ENCODE measurements at regions not wholly inside any gene's neighbourhood (a gene's known extent, or its start where the extent isn't known, plus 50 kb on each side); places are given as distances from the start of the nearest gene placed in this dataset.

DNA sequence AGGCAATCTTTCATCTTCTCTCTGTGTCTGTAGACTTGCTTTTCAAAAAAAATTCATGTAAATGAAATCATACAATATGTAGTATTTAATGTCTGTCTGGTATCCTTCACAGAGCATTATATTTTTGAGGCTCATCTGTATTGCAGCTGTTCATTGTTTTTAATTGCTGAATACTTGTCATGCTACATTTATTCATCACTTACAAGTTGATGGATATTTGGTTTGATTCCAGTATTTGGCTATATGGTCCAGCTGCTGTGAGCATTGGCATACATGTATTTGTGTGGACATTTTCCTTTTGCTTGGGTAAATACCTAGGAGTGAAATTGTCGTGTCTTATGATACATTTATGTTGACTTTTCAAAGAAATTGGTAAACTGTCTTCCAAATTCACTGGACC lies 441.4 kb downstream of the DCDC2C start:
- no peak for FAIRE-seq
- TF ChIP-seq, protein P1, sequence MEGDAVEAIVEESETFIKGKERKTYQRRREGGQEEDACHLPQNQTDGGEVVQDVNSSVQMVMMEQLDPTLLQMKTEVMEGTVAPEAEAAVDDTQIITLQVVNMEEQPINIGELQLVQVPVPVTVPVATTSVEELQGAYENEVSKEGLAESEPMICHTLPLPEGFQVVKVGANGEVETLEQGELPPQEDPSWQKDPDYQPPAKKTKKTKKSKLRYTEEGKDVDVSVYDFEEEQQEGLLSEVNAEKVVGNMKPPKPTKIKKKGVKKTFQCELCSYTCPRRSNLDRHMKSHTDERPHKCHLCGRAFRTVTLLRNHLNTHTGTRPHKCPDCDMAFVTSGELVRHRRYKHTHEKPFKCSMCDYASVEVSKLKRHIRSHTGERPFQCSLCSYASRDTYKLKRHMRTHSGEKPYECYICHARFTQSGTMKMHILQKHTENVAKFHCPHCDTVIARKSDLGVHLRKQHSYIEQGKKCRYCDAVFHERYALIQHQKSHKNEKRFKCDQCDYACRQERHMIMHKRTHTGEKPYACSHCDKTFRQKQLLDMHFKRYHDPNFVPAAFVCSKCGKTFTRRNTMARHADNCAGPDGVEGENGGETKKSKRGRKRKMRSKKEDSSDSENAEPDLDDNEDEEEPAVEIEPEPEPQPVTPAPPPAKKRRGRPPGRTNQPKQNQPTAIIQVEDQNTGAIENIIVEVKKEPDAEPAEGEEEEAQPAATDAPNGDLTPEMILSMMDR (IDR thresholded peaks at IDR 0.05; ENCODE audit: insufficient read depth, missing control alignments), result no peak

DNA sequence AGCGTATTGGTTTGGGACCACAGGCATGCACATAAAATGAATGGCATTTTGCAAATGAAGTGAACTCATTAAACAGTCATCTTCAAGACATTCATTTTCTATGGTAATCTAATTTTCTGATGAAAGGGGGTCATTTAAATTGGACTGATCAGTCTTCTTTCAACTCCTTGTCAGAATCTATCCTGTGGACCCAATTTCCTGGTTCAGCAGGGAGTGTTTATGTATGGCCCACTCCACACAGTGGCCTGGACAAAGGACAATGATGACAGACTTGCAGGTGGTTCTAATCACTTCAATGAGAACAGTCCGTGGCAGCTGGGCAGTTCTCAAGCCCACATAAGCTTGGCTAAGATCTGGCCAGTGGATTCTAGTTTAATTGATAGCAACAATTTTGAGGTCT lies 448.1 kb downstream of the DCDC2C start:
- TF ChIP-seq, protein P1 (IDR thresholded peaks at IDR 0.05; ENCODE audit: insufficient read depth, missing control alignments), result no peak
- FAIRE-seq (no peak), DNase-seq (ENCODE audit: insufficient read length, low spot score) (no peak)

More for the DNA sequence above, 441.4 kb downstream of the DCDC2C start:
- no peak for DNase-seq (ENCODE audit: insufficient read length, low spot score)

DNA sequence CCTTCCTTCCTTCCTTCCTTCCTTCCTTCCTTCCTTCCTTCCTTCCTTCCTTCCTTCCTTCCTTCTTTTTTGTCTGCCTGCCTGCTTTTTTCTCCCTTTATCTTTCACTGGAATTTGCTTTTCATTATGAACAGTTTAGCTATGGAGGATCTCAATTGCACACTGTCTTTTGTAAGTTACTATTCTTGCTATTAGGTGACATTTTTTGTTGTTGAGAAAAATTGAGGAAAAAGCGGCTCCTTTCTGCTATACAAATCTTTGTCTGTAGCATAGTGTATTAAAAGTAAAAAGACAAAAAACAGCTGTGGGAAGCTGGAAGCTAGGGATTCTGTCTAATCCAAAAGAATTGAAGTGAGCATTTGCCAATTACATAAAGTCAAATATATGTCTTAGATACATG lies 448.7 kb downstream of the DCDC2C start:
- TF ChIP-seq, protein P1 (IDR thresholded peaks at IDR 0.05; ENCODE audit: insufficient read depth, missing control alignments), result no peak
- DNase-seq (ENCODE audit: insufficient read length, low spot score), result no peak
- FAIRE-seq, result no peak

DNA sequence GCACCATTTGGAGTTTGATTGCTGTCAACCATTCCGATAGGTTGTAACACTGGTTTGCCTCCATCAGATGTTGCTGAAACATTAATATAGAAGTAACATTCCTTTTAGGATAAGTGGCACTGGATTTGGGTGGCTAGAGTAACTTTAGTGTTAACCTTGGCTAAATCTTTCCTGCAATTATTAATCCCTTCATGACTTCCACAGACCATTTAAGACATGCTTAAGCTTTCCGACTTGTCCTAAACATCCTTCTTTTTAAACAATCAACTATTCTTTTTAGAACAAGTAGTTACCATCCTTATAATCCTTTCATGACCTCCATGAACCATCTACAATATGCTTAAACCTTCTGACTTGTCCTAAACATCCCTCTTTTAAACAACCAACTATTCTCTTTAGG lies 465.5 kb downstream of the DCDC2C start:
- TF ChIP-seq, protein P1 (IDR thresholded peaks at IDR 0.05; ENCODE audit: insufficient read depth, missing control alignments), result no peak
- DNase-seq (ENCODE audit: insufficient read length, low spot score) (no peak), FAIRE-seq (no peak)

DNA sequence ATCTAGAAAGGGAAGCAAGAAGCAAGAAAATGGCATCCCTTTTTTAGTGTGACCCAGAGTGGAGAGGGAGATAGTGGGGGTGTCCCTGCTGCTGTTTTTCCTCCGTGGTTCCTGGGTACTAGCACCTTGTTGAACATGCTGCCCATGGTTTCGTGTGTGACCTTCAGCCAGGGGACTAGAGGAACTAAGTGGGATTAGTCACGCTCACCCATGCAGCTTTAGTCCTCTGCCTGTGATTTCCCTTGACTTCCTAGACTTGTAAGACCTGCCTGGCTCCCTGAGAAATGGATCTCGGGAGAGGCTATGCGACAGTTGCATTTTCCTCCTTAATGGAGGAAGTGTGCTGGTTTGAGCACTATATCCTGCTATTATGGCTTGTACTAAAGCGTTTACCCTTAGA lies 471.4 kb downstream of the DCDC2C start:
- DNase-seq (ENCODE audit: insufficient read length, low spot score) (no peak), FAIRE-seq (no peak)
- TF ChIP-seq, protein P1 (IDR thresholded peaks at IDR 0.05; ENCODE audit: insufficient read depth, missing control alignments), result no peak

DNA sequence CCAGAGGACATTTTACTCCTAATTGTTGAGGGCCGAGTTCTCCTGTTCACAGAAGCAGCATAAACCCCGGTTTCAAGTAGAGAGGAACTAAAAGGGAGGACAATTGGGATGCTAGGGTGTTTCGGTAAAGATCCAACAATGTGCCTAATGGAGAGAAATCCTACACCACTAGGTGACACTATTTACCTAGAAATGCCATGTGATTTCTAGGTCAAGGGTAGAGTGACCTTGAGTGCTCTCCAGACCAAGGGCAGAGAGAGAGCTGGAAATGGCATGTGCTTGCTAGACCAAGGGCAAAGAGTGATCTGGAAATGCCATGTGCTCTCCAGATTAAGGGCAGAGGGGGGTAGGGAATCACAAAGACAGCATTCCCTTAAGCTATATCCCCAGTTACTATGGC lies 472.0 kb downstream of the DCDC2C start:
- no peak for FAIRE-seq
- TF ChIP-seq, protein P1 (IDR thresholded peaks at IDR 0.05; ENCODE audit: insufficient read depth, missing control alignments), result no peak

DNA sequence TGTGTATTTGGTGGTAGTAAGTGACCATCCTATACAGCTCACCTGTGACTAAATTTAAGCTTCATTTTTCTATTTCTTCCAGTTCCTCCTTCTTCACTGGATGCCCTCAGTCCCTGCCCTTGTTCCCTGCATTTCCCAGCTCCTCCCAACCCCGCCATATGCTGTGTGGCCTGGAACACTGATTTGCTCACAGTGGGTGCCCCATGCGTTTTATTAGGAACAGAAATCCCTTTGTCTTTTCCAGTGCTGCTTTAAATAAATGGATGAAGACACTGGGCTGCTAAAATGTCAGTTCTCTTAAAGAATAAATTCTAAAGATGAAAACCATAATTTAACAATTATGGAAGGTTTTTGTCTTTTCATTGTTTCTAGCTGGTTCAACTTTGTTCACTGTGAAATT lies 477.3 kb downstream of the DCDC2C start:
- TF ChIP-seq, protein P1 (IDR thresholded peaks at IDR 0.05; ENCODE audit: insufficient read depth, missing control alignments), result no peak
- DNase-seq (ENCODE audit: insufficient read length, low spot score) (no peak), FAIRE-seq (no peak)

More for the DNA sequence above, 472.0 kb downstream of the DCDC2C start:
- DNase-seq (ENCODE audit: insufficient read length, low spot score), result no peak

Measured in D721Med (cell line).